ENCODE measurements at regions not wholly inside any gene's neighbourhood (a gene's known extent, or its start where the extent isn't known, plus 50 kb on each side); places are given as distances from the start of the nearest gene placed in this dataset.
"Not testable (repeated sequence)": the region's sequence is repeated elsewhere in the genome, so short reads cannot be mapped to it uniquely, and the experiment has no call there.

DNA sequence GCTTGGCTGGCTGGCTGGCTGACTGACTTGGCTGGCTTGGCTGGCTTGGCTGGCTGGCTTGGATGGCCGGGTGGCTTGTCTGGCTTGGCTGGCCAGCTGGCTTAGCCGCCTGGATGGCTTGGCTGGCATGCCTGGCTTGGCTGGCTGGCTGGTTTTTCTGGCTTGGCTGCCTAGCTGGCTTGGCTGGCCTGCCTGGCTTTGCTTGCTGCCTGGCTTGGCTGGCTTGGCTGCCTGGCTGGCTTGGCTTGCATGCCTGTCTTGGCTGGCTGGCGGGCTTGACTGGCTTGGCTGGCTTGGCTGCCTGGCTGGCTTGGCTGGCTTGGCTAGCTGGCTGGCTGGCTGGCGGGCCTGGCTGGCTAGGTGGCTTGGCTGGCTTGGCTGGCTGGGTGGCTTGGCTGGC lies 2830.5 kb downstream of the RPIA start:
- TF ChIP-seq CTCF (conservative IDR thresholded peaks at IDR 0.05; ENCODE audit: low read depth, low read length); EZH2 (IDR thresholded peaks at IDR 0.05; ENCODE audit: borderline replicate concordance, low read depth, low read length, poor library complexity, severe bottlenecking): not testable (repeated sequence)
